NCI-H187 treated with DMSO at 0.1 percent for 48 hours (cell line): ENCODE measurements at regions not wholly inside any gene's neighbourhood (a gene's known extent, or its start where the extent isn't known, plus 50 kb on each side); places are given as distances from the start of the nearest gene placed in this dataset.

Source experiments
- DNase-seq: peaks from one replicate; lab custom pipeline; 2025; lab: John Stamatoyannopoulos, UW

- DNase-seq, result no peak
These were observed 389.0 kb downstream of the KLF12 start for GRCh38 chr13:73745190-73745589.

- DNase-seq, result no peak
These were observed 391.2 kb downstream of the KLF12 start for GRCh38 chr13:73742982-73743381.

- no peak for DNase-seq
These were observed 392.5 kb downstream of the KLF12 start for GRCh38 chr13:73741742-73742141.

- no peak for DNase-seq
These were observed 393.1 kb downstream of the KLF12 start for GRCh38 chr13:73741111-73741510.

- no peak for DNase-seq
These were observed 393.5 kb downstream of the KLF12 start for GRCh38 chr13:73740666-73741065.

GRCh38 chr13:73739394-73739793, 394.8 kb downstream of the KLF12 start:
- no peak for DNase-seq

GRCh38 chr13:73738626-73739025, 395.6 kb downstream of the KLF12 start:
- no peak for DNase-seq

GRCh38 chr13:73737214-73737613, 397.0 kb downstream of the KLF12 start:
- no peak for DNase-seq

- no peak for DNase-seq
These were observed 400.5 kb downstream of the KLF12 start for GRCh38 chr13:73733706-73734105.

- DNase-seq, result no peak
These were observed 401.9 kb downstream of the KLF12 start for GRCh38 chr13:73732350-73732749.

- DNase-seq, result no peak
These were observed 402.6 kb downstream of the KLF12 start for GRCh38 chr13:73731564-73731963.

GRCh38 chr13:73730014-73730413, 404.2 kb downstream of the KLF12 start:
- DNase-seq, result no peak

GRCh38 chr13:73729046-73729445, 405.2 kb downstream of the KLF12 start:
- DNase-seq, result no peak

- DNase-seq, result no peak
These were observed 412.1 kb downstream of the KLF12 start for GRCh38 chr13:73722120-73722519.

- no peak for DNase-seq
These were observed 412.6 kb downstream of the KLF12 start for GRCh38 chr13:73721571-73721970.

- no peak for DNase-seq
These were observed 413.9 kb downstream of the KLF12 start for GRCh38 chr13:73720216-73720840.

- DNase-seq, result no peak
These were observed 416.0 kb downstream of the KLF12 start for GRCh38 chr13:73718246-73718645.

GRCh38 chr13:73717632-73718031, 416.6 kb downstream of the KLF12 start:
- no peak for DNase-seq

GRCh38 chr13:73715911-73716510, 418.2 kb downstream of the KLF12 start:
- DNase-seq, result no peak

- DNase-seq, result no peak
These were observed 418.9 kb downstream of the KLF12 start for GRCh38 chr13:73715114-73715910.

GRCh38 chr13:73714522-73714921, 419.7 kb downstream of the KLF12 start:
- DNase-seq, result no peak

- DNase-seq, result peak; percentile 93
These were observed 425.7 kb downstream of the KLF12 start for GRCh38 chr13:73708393-73708985.

GRCh38 chr13:73704587-73704986, 429.6 kb downstream of the KLF12 start:
- DNase-seq, result no peak
